Vagina (tissue), 2 donors: ENCODE measurements at regions not wholly inside any gene's neighbourhood (a gene's known extent, or its start where the extent isn't known, plus 50 kb on each side); places are given as distances from the start of the nearest gene placed in this dataset.

Experiments used
- POLR2A ChIP-seq, 2 donors: fragments of 450-650 bp; IDR thresholded peaks; one replicate each; pipeline ENCODE4 v1.6.1; 2017; ENCODE audit warnings: antibody characterized with exemption in 2 of 2, mild to moderate bottlenecking in 2 of 2, moderate library complexity in 2 of 2
- POLR2AphosphoS5 ChIP-seq, 2 donors: sonication (generic); formaldehyde crosslinking; IDR thresholded peaks; one replicate each; pipeline ENCODE4 v1.9.0; 2017; ENCODE audit warnings: antibody characterized with exemption in 2 of 2, mild to moderate bottlenecking in 2 of 2, low read depth in 1 of 2; ENCODE audit not compliant: insufficient read depth in 1 of 2
- TF ChIP-seq, protein P1 (sequence below), 3 experiments: fragments of 450-650 bp in 2 of 3; fragments of 200-600 bp in 1 of 3; sonication (generic) in 1 of 3; IDR thresholded peaks; one replicate each; pipeline ENCODE4 v1.5.1; 2017 to 2019; ENCODE audit warnings: antibody characterized with exemption in 3 of 3, mild to moderate bottlenecking in 2 of 3, moderate library complexity in 2 of 3

DNA sequence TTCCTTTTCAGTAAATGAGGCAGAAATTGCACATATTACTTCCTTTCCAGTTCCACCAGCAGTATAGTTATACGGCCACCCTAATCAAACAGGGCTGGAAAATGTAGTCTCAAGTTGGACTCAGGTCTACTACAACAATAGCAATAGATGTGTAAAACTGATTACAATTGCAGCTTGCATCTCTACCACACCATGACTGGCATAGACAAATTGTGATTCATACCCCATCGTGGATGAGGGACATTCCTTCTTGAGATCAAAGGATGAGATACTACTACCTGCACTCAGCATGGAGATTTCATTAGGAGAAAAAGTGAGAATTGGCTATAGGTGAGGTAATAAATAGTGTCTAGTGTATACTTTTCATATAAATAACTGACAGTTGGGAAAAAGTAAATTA is 1220.8 kb downstream of the TYW1 start:
- TF ChIP-seq, protein P1, sequence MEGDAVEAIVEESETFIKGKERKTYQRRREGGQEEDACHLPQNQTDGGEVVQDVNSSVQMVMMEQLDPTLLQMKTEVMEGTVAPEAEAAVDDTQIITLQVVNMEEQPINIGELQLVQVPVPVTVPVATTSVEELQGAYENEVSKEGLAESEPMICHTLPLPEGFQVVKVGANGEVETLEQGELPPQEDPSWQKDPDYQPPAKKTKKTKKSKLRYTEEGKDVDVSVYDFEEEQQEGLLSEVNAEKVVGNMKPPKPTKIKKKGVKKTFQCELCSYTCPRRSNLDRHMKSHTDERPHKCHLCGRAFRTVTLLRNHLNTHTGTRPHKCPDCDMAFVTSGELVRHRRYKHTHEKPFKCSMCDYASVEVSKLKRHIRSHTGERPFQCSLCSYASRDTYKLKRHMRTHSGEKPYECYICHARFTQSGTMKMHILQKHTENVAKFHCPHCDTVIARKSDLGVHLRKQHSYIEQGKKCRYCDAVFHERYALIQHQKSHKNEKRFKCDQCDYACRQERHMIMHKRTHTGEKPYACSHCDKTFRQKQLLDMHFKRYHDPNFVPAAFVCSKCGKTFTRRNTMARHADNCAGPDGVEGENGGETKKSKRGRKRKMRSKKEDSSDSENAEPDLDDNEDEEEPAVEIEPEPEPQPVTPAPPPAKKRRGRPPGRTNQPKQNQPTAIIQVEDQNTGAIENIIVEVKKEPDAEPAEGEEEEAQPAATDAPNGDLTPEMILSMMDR (IDR thresholded peaks at IDR 0.05): no peak
- TF ChIP-seq POLR2A (IDR thresholded peaks at IDR 0.05): no peak
- TF ChIP-seq POLR2AphosphoS5 (IDR thresholded peaks at IDR 0.05; ENCODE audit: insufficient read depth in 1 of 2, low read depth in 1 of 2): no peak
